OCI-LY1 (cell line): ENCODE measurements at regions not wholly inside any gene's neighbourhood (a gene's known extent, or its start where the extent isn't known, plus 50 kb on each side); places are given as distances from the start of the nearest gene placed in this dataset.
A peak's percentile ranks its signal among the peaks of the same experiment; 100 is the strongest.

ENCODE experiments used
- H2AFZ ChIP-seq: fragments of 200-600 bp; sonication (generic), shearing (Covaris generic); 2 replicates; pipeline ENCODE4 v1.6.0; 2014; ENCODE audit warnings: antibody characterized with exemption, mild to moderate bottlenecking, low read length
- H3F3A ChIP-seq: fragments of 200-600 bp; sonication (generic), shearing (Covaris generic); 2 replicates; pipeline ENCODE4 v1.6.0; 2014; ENCODE audit warnings: mild to moderate bottlenecking, antibody characterized with exemption, low read length, moderate library complexity; ENCODE audit not compliant: insufficient read depth
- H3K27ac ChIP-seq: fragments of 200-600 bp; sonication (generic); 2 replicates; pipeline ENCODE4 v1.5.1; 2014; ENCODE audit warnings: low read length, mixed run types, mild to moderate bottlenecking, low read depth; ENCODE audit not compliant: poor library complexity, severe bottlenecking
- H3K27me3 ChIP-seq: fragments of 200-600 bp; sonication (generic); 2 replicates; pipeline ENCODE4 v1.6.0; 2014; ENCODE audit warnings: antibody characterized with exemption, mild to moderate bottlenecking, low read length, moderate library complexity; ENCODE audit not compliant: insufficient read depth
- H3K36me3 ChIP-seq: fragments of 200-600 bp; sonication (generic); 2 replicates; pipeline ENCODE4 v1.6.1; 2014; ENCODE audit warnings: mild to moderate bottlenecking, antibody characterized with exemption, low read length, moderate library complexity, mixed read lengths; ENCODE audit not compliant: insufficient read depth
- H3K4me1 ChIP-seq: fragments of 200-600 bp; sonication (generic); 2 replicates; pipeline ENCODE4 v1.5.1; 2014; ENCODE audit warnings: mild to moderate bottlenecking, low read length, moderate library complexity; ENCODE audit not compliant: insufficient read depth, severe bottlenecking
- H3K4me2 ChIP-seq: fragments of 200-600 bp; sonication (generic), shearing (Covaris generic); 2 replicates; pipeline ENCODE4 v1.6.1; 2014; ENCODE audit warnings: low read length
- H3K4me3 ChIP-seq: fragments of 200-600 bp; sonication (generic); 2 replicates; pipeline ENCODE4 v1.5.1; 2014; ENCODE audit warnings: low read length, low read depth, mild to moderate bottlenecking, mixed read lengths; ENCODE audit not compliant: poor library complexity, severe bottlenecking
- H3K79me2 ChIP-seq: fragments of 200-600 bp; shearing (Covaris generic); 2 replicates; pipeline ENCODE4 v1.6.1; 2016; ENCODE audit warnings: mixed run types, low read length, mixed read lengths; ENCODE audit not compliant: insufficient read depth
- H3K9ac ChIP-seq: fragments of 200-600 bp; sonication (generic), shearing (Covaris generic); 2 replicates; pipeline ENCODE4 v1.6.1; 2014; ENCODE audit warnings: mild to moderate bottlenecking, low read length, mixed read lengths
- H3K9me2 ChIP-seq: fragments of 200-600 bp; sonication (generic), shearing (Covaris generic); 2 replicates; pipeline ENCODE4 v1.6.1; 2014; ENCODE audit warnings: low read depth, mild to moderate bottlenecking, low read length, mixed read lengths
- H3K9me3 ChIP-seq: fragments of 200-600 bp; shearing (Covaris generic); 2 replicates; pipeline ENCODE4 v1.6.1; 2014; ENCODE audit warnings: low read length, mixed read lengths
- H4K20me1 ChIP-seq: fragments of 200-600 bp; sonication (generic), shearing (Covaris generic); 2 replicates; pipeline ENCODE4 v1.6.0; 2016; ENCODE audit warnings: mild to moderate bottlenecking, low read length; ENCODE audit not compliant: insufficient read depth
- CTCF ChIP-seq: fragments of 200-600 bp; sonication (generic), shearing (Covaris generic); IDR thresholded peaks from 2 replicates; pipeline ENCODE4 v1.5.1; 2017; ENCODE audit warnings: mild to moderate bottlenecking, antibody characterized with exemption, low read length, moderate library complexity, mixed read lengths
- EZH2 ChIP-seq: fragments of 200-600 bp; sonication (generic), shearing (Covaris generic); IDR thresholded peaks from 2 replicates; pipeline ENCODE4 v1.8.0; 2017; ENCODE audit warnings: borderline replicate concordance, mixed run types, mild to moderate bottlenecking, antibody characterized with exemption, low read length, moderate library complexity, mixed read lengths

- Histone ChIP-seq H3K4me2 (no peak overlapping the region), H3K27ac (no peak overlapping the region), H3K79me2 (no peaks in the 10 kb centered on the region), H3K9me3 (no peaks in the 10 kb centered on the region), H3K27me3 (no peaks in the 10 kb centered on the region), H3F3A (no peaks in the 10 kb centered on the region), H3K9ac (no peak overlapping the region), H4K20me1 (no peaks in the 10 kb centered on the region), H3K4me3 (no peak overlapping the region), H2AFZ (no peak overlapping the region), H3K36me3 (no peaks in the 10 kb centered on the region), H3K9me2 (no peaks in the 10 kb centered on the region), H3K4me1 (no peaks in the 10 kb centered on the region)
- TF ChIP-seq EZH2 (no peak), CTCF (no peak)
Measured at GRCh38 chr11:86869531-86869930, 69.2 kb downstream of the PRSS23 start.

- Histone ChIP-seq H3K4me1 (no peaks in the 10 kb centered on the region), H4K20me1 (no peaks in the 10 kb centered on the region), H3K9ac (no peak overlapping the region), H3K27ac (no peak overlapping the region), H2AFZ (no peak overlapping the region), H3K4me3 (no peak overlapping the region), H3K36me3 (no peaks in the 10 kb centered on the region), H3F3A (no peaks in the 10 kb centered on the region), H3K9me3 (no peaks in the 10 kb centered on the region), H3K9me2 (no peaks in the 10 kb centered on the region), H3K27me3 (no peaks in the 10 kb centered on the region), H3K4me2 (no peak overlapping the region), H3K79me2 (no peaks in the 10 kb centered on the region)
- no peak for TF ChIP-seq EZH2
- peak; percentile 75 for TF ChIP-seq CTCF
Measured at GRCh38 chr11:86869966-86870570, 69.7 kb downstream of the PRSS23 start.

GRCh38 chr11:86873573-86874083, 73.3 kb downstream of the PRSS23 start:
- no peaks in the 10 kb centered on the region for H3K9me2 ChIP-seq
- H3K9ac ChIP-seq, result no peak overlapping the region
- H3K4me3 ChIP-seq, result no peak overlapping the region
- H3K4me1 ChIP-seq, result no peaks in the 10 kb centered on the region
- H3K27ac ChIP-seq, result no peak overlapping the region
- no peaks in the 10 kb centered on the region for H4K20me1 ChIP-seq
- H3F3A ChIP-seq, result no peaks in the 10 kb centered on the region
- H3K9me3 ChIP-seq, result no peaks in the 10 kb centered on the region
- H3K79me2 ChIP-seq, result no peaks in the 10 kb centered on the region
- H3K27me3 ChIP-seq, result no peaks in the 10 kb centered on the region
- no peak overlapping the region for H3K4me2 ChIP-seq
- H3K36me3 ChIP-seq, result no peaks in the 10 kb centered on the region
- H2AFZ ChIP-seq, result no peak overlapping the region
- TF ChIP-seq EZH2, result no peak
- TF ChIP-seq CTCF, result no peak
